Colon (tissue), 2 donors: ENCODE measurements at regions not wholly inside any gene's neighbourhood (a gene's known extent, or its start where the extent isn't known, plus 50 kb on each side); places are given as distances from the start of the nearest gene placed in this dataset.
"Not testable (repeated sequence)": the region's sequence is repeated elsewhere in the genome, so short reads cannot be mapped to it uniquely, and the experiment has no call there.

ENCODE experiments used
- FAIRE-seq: peaks from 2 replicates; lab custom pipeline; 2012; peaks lifted over from hg19 to GRCh38; lab: Jason Lieb, UNC
- donor health status: control.
- donor health status: control.

GRCh38 chr5:85657328-85657727 lies 960.4 kb upstream of the COX7C start:
- FAIRE-seq, result not testable (repeated sequence)

GRCh38 chr5:85662969-85663707 lies 954.6 kb upstream of the COX7C start:
- not testable (repeated sequence) for FAIRE-seq

- FAIRE-seq, result no peak
Measured at GRCh38 chr5:85663708-85664031, 954.1 kb upstream of the COX7C start.

GRCh38 chr5:85670417-85670816 lies 947.3 kb upstream of the COX7C start:
- no peak for FAIRE-seq

DNA sequence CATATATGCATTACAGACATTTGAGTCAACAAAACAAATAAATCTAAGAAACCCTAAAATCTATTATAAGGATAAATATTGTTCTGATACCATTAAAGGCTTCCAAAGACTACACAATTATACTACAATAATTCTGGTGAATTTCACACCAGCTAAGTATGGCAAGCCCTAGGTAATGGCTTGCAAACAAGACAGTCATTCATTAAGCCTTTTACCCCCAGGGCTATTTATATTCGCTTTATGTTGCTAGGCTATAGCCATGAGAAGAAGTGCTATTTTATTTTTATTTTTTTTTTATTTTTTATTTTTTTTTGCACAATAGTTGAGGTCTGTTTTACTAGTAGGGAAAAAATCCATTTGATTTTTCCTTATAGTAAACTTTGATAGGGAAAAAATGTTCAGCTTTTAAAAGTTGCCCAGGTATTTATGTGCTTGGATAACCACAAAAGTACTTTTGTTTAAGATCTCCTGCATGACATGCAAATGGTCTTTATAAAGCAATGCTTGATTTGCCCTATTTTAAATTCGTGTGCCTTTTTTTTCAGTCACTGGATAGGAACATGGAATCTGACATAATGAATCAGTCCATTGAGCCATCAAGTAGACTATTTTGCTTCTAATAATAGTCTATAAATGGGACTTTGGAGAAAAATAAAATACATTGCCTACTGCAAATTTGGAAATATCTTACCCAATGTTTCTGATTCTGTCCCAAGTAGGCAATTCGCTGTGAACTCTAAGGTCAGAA lies 946.3 kb upstream of the COX7C start:
- FAIRE-seq, result no peak

- no peak for FAIRE-seq
Measured at GRCh38 chr5:85681871-85682270, 935.9 kb upstream of the COX7C start.

GRCh38 chr5:85684351-85684750 lies 933.4 kb upstream of the COX7C start:
- FAIRE-seq, result no peak

GRCh38 chr5:85703296-85703695 lies 914.4 kb upstream of the COX7C start:
- no peak for FAIRE-seq

- FAIRE-seq, result no peak
Measured at GRCh38 chr5:85709728-85710127, 908.0 kb upstream of the COX7C start.

DNA sequence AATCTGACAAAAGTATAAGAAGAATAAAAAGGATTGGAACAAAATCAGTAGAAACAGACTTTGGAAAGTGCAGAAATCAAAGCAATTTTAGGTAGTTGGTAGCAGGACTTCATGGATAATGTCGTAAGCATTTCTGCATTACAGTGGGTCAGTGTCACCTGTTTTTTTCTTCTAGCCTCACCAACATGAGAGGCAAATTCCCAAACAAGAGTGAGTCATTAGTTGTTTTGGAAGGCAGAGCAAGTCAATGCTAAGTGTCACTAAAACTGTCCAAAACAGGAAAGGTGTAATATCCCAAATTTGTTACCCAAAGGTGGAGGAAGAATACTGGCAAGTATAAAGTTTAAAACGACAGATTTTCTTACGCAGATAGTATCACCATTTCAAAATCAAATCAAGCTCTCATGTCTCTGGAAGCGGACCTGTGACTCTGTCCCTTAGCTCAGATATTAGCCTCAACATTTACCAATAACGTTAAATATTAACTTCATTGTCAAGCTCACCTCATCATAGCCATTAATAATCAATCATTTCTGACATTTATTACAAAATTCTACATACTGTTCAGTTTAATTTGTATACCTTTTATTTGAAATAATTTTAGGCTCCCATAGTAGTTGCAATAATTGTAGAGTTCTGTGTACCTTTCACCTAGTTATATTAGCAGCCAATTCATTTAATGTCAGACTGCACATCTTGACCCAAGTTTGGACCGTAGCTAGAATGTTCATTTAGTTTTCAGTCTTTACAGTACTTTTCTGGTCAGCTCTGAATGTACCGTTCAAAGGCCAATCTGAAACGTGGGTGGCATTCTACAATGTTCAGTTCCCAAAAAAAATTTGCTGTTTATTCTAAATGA lies 901.2 kb upstream of the COX7C start:
- no peak for FAIRE-seq

DNA sequence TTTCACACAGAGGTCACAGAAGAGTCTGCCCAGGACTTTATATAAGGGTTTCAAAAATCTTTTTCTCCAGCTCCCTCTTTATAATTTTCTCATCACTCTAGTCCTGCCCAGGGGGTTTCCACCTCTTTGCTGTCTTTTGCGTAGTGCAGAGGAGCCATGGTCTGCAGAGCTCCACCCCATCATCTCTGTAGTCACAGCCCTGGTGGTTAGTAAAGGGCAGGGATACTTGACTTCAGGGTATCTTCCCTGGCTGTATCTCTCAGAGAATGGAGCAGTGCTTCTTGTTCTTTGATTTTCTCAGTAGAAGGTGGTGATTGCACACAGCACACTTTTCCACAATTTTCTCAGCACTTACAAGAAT lies 900.6 kb upstream of the COX7C start:
- no peak for FAIRE-seq

GRCh38 chr5:85732185-85732584 lies 885.6 kb upstream of the COX7C start:
- no peak for FAIRE-seq

- FAIRE-seq, result no peak
Measured at GRCh38 chr5:85741972-85742371, 875.8 kb upstream of the COX7C start.

DNA sequence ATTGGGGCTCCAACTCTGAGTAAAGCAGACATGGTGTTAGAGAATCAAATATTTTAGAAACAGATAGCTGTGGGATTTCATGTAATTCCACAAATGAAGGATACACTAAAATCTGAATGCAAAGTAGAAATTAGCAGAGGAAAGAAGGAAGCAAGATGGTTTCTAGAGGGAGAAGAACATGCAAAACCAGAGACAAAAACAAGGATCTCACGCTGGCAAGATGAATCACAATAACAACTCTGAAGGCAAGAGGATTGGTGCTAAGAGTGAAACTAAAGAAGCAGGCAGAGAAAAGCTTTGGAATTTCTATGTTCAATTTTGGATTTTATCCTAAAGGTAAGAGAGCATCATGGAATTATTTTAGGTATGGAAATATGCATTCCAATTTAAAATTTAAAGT lies 857.2 kb upstream of the COX7C start:
- FAIRE-seq, result no peak

DNA sequence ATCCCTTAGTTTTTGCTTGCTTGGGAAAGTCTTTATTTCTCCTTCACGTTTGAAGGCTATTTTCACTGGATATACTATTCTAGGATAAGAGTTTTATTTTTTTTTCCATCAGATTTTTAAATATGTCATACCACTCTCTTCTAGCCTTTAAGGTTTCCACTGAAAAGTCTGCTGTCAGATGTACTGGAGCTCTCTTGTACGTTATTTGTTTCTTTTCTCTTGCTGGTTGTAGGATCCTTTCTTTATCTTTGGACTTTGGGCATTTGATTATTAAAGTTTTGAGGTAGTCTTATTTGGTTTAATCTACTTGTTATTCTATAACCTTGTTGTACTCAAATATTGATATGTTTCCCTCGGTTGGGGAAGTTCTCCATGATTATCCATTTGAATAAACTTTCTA lies 848.4 kb upstream of the COX7C start:
- no peak for FAIRE-seq

DNA sequence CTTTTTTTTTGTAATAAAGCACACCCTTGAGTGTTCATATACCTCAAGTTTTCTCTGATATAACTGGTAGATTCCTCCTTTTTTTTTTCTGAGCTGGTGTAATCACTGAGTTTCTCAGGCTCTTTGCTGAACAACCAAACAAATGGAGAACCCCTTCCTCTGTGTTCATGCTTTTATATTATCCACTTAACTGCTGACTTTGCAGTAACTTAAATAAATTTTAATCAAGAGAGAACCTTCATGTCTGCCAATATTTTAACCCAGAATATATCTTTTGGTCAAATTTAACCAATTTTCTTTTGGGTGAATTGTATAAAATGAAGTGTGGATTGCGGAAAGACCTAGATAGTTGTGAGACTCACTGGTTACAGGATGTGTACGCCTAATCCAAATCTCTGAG lies 833.0 kb upstream of the COX7C start:
- no peak for FAIRE-seq

DNA sequence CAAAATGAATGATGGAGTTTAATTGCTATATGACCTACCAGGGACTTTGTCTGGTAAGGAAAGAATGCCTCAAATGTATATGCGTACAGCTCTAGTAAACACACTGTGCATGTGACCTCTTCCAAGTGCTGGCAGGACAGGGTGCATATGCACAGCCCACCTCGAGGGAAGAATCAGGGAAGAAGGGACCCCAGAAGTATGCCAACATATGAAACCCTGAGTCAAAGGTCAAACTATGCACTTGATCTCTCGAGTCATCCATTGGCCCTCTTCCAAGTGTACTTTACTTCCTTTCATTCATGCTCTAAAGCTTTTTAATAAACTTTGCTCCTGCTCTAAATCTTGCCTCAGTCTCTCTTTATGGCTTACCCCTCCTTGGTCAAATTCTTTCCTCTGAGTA lies 804.6 kb upstream of the COX7C start:
- no peak for FAIRE-seq

DNA sequence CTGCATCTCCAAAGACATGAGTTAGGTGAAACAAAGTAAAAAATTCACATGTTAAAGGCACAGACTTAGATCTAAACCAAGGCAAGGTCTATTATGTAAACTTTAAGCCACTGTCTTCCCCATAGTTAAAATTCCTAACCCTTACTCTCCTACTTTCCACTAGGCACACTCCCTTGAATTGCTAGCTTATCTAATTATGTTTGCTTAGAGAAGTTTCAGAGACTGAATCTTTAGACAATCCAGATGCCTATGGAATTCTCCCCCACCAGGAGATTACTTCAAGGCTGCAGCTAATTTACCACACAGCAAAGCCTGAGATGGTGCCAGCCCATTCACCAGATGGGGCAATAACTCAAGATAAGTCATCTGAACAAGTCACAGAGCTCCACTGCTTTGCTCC lies 803.1 kb upstream of the COX7C start:
- FAIRE-seq, result no peak

- no peak for FAIRE-seq
Measured at GRCh38 chr5:85823462-85824426, 794.0 kb upstream of the COX7C start.

DNA sequence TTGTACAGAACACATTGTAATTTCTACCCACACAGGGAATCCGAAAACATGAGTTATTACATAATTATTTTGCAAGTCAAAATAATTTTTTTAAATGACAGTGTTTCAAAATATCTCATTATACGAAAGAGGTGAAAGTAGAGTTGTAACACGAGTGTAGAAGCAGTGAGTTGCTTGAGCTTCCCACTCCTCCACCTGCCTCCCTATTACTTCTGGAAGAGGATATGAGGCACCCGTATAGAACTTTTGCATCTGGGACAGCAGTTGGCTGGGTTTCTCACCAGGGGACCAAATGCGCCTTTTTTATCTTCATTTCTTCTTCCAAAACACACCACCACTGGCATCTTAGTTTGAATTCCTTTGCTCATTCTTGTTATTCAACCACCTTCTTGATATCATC lies 779.0 kb upstream of the COX7C start:
- no peak for FAIRE-seq

DNA sequence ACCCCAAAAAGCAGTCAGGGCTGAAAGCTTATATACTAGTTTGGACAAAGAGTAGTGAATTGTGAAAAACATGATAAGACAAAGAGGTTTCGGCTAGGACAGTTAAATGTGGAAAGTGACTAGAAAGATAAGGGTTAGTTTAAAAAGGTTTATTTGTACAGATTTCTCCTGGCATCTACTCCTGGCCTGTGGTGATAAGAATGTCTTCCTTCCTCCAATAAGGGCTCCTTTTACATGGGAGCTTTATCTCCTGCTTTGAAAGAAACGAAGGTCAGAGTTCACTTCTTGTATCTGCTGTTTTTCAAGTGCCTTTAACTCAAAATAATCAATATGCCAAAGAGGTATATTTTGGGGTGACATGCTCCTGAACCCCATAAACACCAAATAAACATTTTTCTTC lies 776.1 kb upstream of the COX7C start:
- FAIRE-seq, result no peak

- no peak for FAIRE-seq
Measured at GRCh38 chr5:85843535-85843934, 774.2 kb upstream of the COX7C start.
